GM19240 (cell line): ENCODE measurements at regions not wholly inside any gene's neighbourhood (a gene's known extent, or its start where the extent isn't known, plus 50 kb on each side); places are given as distances from the start of the nearest gene placed in this dataset.

ENCODE experiments used
- DNase-seq: peaks from one replicate; pipeline ENCODE4 v3.0.0; 2011; ENCODE audit warnings: low spot score; ENCODE audit not compliant: insufficient read length

GRCh38 chr9:103900466-103900865 is 193.6 kb upstream of the SMC2 start:
- DNase-seq: no peak

DNA sequence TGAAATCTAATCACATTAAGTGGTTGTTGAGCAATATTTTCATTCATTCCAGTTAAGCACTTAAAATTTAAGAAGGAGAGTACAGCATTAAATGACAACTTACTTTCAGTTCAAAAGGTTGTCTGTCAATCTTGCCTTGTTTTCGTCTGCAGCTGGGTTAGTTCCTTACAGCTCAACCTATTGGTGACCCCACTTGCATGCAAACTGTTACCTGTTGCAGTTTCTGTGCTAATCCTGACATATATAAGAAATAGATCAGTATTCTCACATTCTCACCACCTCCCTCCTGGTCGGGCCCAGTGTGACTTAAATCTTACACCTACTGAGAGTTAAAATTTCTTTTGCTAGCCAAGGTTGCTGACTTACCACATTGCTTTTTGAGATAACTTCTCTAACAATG is 191.8 kb upstream of the SMC2 start:
- no peak for DNase-seq

DNA sequence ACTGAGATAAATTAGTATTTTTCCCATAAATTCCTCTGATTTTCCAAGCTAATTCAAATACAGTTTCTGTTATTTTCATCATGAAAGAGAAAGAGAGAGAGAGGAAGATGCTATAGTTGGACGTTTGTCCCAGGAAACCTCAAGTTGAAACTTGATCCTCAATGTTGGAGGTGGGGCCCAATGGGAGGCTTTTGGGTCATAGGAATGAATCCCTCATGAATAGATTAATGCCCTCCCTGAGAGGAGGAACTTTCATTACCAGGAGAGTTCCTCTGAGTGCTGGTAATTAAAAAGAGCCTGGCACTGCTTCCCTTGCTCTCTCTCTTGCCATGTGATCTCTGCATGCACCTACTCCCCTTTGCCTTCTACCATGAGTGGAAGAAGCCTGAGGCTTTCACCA is 189.9 kb upstream of the SMC2 start:
- no peak for DNase-seq

GRCh38 chr9:103913899-103914298 is 180.2 kb upstream of the SMC2 start:
- no peak for DNase-seq

DNA sequence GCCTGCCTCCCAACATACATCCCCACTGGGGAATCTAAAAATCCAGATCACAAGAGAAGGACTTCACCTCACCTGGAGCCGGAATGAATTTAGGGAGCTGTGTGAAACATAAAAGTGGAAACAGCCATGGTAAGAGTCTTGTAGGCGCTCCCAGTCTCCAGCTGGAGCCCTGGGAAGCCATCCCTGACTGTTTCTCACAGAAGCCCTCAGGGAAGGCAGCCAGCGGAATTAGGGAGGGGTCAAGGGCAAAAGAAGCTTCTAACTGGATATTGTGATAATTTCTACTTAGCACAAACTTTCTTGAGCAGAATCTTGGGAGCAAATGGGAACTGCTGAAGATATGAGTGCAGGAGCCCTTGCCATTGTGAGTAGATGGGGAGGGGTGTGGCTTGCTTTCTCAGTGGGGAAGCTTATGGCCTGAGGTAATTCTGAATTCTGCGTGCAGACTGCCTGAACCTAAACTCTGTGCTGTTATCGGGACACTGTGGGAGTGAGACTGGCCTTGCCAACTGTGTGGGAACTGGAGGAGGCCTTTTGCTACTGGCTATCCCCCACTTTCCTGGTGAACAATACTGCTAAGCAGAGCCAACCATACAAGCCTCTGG is 174.4 kb upstream of the SMC2 start:
- DNase-seq: no peak

- no peak for DNase-seq
Observed at GRCh38 chr9:103928442-103928841, 165.7 kb upstream of the SMC2 start.

DNA sequence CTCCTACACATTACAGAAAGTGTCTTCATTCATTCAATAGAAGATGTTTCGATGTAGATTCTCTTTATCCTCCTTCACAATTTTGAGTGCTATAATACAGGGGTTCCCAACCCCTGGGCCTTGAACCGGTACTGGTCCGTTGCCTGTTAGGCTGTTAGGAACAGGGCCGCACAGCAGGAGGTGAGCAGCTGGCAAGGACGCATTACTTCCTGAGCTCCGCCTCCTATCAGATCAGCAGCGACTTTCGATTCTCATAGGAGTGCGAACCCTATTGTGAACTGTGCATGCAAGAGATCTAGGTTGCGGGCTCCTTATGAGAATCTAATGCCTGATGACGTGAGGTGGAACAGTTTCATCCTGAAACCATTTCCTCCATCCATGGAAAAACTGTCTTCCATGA is 153.0 kb upstream of the SMC2 start:
- DNase-seq: no peak

DNA sequence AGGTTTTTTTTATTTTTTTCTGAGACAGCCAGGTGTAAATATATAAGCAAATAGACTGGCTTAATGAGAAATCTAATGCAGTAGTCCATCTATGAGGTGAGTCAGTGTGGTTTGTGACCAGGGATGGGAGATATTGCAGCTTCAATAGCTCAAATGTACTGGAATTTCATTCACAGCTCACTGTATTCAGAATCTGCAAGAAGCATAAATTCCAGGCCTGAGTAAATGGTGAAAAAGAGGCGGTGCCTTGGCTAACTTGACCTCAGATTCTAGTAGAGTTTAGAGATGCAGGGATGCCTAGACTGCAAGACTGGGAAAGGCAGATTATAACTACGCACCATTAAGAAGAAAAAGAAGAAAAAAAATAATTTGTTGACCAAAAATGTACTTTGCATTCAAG is 151.9 kb upstream of the SMC2 start:
- no peak for DNase-seq

DNA sequence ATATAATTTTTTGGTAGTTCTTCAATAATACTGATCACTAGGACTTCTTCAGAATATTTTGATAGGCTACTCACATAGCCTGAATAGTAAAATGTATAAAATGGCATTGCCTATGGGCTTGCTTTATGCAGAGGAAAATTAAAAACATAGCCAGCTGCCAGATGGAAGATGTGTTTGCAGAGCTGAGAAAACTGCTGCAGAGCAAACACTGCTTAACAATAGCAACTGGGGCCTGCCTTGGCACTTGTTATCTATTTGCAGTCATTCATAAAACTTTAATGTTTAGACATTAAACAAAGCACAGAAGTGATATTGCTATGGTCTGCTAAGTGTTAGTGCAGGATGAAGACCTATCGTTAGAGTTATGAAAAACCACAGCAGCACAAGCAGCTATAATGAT is 151.5 kb upstream of the SMC2 start:
- no peak for DNase-seq

GRCh38 chr9:103949096-103949495 is 145.0 kb upstream of the SMC2 start:
- no peak for DNase-seq

- no peak for DNase-seq
Observed at GRCh38 chr9:103977163-103977562, 116.9 kb upstream of the SMC2 start.

GRCh38 chr9:103978396-103978795 is 115.7 kb upstream of the SMC2 start:
- DNase-seq: no peak

- no peak for DNase-seq
Observed at GRCh38 chr9:103981912-103982311, 112.2 kb upstream of the SMC2 start.

- no peak for DNase-seq
Observed at GRCh38 chr9:103985077-103985476, 109.0 kb upstream of the SMC2 start.

DNA sequence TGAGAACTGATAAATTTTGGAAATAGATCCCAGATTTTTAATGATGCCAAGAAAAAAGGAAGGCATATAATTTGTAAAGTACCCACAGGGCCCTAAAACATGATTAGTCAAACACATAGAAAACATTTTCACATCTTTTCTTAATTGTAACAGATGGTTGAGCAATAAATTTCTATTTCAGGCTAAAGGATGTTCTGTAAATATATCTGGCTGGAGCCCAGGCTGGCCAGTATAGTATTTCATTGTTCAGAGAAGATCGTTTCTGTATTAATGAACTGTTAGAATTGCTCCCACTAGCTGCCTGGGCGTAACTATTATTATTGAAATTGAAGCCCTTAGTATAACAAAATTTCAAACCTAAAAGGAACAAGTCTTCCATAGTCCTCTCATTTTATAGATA is 105.3 kb upstream of the SMC2 start:
- no peak for DNase-seq

DNA sequence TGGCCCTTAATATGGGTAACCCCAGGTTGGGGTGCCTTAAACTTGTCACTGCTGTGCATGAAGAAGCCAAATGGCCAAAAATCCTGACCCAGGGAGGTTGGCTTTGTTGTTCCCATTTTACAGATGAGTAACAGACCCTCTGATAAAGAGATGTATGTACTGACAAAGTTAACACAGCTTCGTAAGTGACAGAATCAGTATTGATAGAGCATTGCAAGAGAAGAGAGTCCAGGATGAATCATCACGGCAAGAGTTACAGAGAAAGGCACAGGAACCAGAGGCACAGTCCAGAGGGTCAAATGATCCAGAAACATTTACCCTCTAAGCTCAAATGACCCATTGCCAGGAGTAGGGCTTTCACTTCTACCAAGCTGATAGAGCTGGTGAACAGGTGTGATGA is 103.8 kb upstream of the SMC2 start:
- no peak for DNase-seq

- DNase-seq: no peak
Observed at GRCh38 chr9:103991001-103991400, 103.1 kb upstream of the SMC2 start.

DNA sequence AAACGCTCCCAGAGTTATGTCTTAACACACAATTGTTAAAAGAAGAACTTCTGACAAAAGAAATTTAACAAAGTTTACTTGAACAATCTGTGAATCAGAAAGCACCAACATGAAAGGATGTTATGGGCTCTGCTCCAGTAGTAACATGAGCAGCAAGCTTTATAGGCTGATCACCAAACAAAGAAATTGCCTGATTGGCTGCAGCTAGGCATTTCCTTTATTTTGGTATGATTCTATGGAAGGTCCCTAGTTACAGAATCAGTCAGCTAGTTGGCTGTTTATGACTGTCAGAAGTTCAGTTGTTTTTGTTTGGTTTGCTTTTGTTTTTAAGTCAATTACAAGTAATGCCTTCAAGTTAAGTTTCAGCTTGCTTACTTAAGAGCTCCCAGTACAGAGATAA is 102.4 kb upstream of the SMC2 start:
- no peak for DNase-seq

DNA sequence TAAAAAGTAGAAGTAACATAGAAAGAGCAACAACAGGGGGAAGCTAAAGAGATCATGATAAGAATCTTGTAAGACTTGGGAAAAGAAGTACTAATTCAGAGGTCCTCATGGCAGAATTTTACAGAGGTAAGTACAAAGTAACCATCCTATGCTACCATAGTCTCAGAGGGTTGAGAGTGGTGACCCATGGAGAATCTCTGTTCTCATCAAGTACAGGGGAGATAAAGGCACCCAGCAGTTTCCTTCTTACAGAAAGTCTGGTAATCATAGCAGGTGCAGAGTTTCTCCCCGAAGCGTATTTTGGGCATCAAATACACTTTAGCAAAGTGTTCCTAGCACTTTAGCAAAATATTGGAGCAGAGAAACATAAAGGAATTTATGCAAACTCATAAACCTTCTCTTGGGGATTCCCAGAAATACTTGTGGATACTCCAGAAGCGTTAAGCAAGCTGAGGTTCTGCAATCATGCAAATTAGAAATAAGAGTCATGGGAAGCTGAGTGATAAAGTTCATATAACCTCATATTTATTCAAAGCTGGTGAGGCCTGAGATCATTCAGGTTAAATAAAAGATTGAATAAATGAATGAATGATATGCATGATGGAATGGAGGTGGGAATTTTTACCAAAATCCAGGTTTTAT is 101.0 kb upstream of the SMC2 start:
- DNase-seq: no peak

DNA sequence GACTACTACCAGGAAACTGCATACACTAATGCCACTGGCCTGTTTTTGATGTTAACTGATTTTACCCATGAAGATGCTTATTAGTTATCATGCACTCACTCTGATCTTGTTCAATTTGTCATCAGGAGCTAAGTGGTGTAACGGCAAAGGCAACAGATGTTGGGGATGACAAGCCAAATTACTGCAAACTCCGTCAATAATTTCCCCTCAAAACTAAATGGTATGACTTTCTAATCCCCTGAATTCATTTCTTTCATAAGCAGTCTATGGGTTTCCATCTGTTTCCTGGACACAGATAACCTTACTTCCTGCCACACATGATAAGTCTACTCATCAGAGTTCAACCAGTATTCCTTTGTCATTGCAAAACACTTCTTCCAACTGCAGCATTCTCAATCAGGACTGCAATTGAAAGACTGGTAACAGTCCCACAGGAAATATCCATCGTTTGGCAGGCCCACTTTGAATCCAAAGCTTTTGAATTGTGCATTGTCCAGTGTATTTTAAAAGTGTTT is 96.2 kb upstream of the SMC2 start:
- DNase-seq: no peak

- no peak for DNase-seq
Observed at GRCh38 chr9:103999375-104000062, 94.6 kb upstream of the SMC2 start.

DNA sequence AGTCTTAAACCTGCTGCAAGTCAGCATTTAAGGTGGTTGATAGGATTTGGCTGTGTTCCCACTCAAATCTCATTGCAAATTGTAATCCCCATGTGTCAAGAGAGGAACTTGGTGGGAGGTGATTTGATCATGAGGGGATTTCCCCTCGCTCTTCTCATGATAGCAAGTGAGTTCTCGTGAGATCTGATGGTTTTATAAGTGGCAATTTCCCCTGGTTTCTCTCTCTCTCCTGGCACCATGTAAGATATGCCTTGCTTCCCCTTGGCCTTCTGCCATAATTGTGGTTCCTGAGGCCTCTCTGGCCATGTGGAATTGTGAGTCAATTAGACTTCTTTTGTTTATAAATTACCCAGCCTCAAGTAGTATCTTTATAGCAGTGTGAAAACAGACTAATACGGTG is 84.3 kb upstream of the SMC2 start:
- no peak for DNase-seq

GRCh38 chr9:104022083-104022482 is 72.0 kb upstream of the SMC2 start:
- DNase-seq: no peak
